Lung (tissue), 11 donors: ENCODE measurements at regions not wholly inside any gene's neighbourhood (a gene's known extent, or its start where the extent isn't known, plus 50 kb on each side); places are given as distances from the start of the nearest gene placed in this dataset.

ENCODE experiments used
- ATAC-seq: fragments of 200-7000 bp; cut with Tn5 transposase; one replicate; pipeline ENCODE4 v1.9.1; 2020; ENCODE audit warnings: moderate number of reproducible peaks; ENCODE audit not compliant: insufficient read depth, low FRiP score
- DNase-seq, 3 donors: peaks; one replicate each; pipeline ENCODE4 v3.0.0-alpha.2; 2013 to 2017
- H3K27ac ChIP-seq, 2 donors: one replicate each; pipeline ENCODE4 v1.5.1; 2013; ENCODE audit warnings: mild to moderate bottlenecking in 2 of 2, moderate library complexity in 2 of 2, control low read depth in 1 of 2, inconsistent platforms in 1 of 2, low read depth in 1 of 2, low read length in 1 of 2
- H3K27me3 ChIP-seq, 3 donors: one replicate each; pipeline ENCODE4 v1.5.1; 2013; ENCODE audit warnings: low read length in 2 of 3; ENCODE audit not compliant: control insufficient read depth in 3 of 3, insufficient read depth in 3 of 3
- H3K36me3 ChIP-seq, 4 donors: one replicate each; pipeline ENCODE4 v1.5.1; 2013; ENCODE audit warnings: low read length in 4 of 4, mild to moderate bottlenecking in 1 of 4, moderate library complexity in 1 of 4; ENCODE audit not compliant: control insufficient read depth in 4 of 4, insufficient read depth in 4 of 4
- H3K4me1 ChIP-seq, 5 donors: one replicate each; pipeline ENCODE4 v1.5.1; 2013; ENCODE audit warnings: low read length in 5 of 5, mild to moderate bottlenecking in 2 of 5, moderate library complexity in 1 of 5; ENCODE audit not compliant: control insufficient read depth in 5 of 5, insufficient read depth in 5 of 5
- H3K4me3 ChIP-seq: one replicate; pipeline ENCODE4 v1.5.1; 2013; ENCODE audit warnings: mild to moderate bottlenecking, control low read depth, moderate library complexity
- H3K9ac ChIP-seq, 2 donors: one replicate each; pipeline ENCODE4 v1.5.1; 2013; ENCODE audit warnings: low read length in 2 of 2, control low read depth in 1 of 2; ENCODE audit not compliant: insufficient read depth in 1 of 2
- H3K9me3 ChIP-seq, 4 donors: one replicate each; pipeline ENCODE4 v1.5.1; 2013; ENCODE audit warnings: low read length in 3 of 4, mild to moderate bottlenecking in 1 of 4, moderate library complexity in 1 of 4; ENCODE audit not compliant: control insufficient read depth in 4 of 4, insufficient read depth in 3 of 4
- WGBS, 2 donors: extraction: QIAGEN DNeasy Blood & Tissue Kit; methylation state at CpG; one replicate each; pipeline ENCODE4 v1.1.7; 2013; 5-methylcytosine and 5-hydroxymethylcytosine counted together
- TF ChIP-seq, protein P1 (sequence below): IDR thresholded peaks from 2 replicates; pipeline ENCODE4 v1.5.1; 2012; ENCODE audit warnings: mild to moderate bottlenecking; ENCODE audit errors: control extremely low read depth, extremely low read depth
- donor health status: control.
- donor health status: control.
- donor health status: Bipolar disorder and iron deficiency.
- donor health status: healthy.
- donor health status: DM: yes; HTN: yes; CAD: no.

DNA sequence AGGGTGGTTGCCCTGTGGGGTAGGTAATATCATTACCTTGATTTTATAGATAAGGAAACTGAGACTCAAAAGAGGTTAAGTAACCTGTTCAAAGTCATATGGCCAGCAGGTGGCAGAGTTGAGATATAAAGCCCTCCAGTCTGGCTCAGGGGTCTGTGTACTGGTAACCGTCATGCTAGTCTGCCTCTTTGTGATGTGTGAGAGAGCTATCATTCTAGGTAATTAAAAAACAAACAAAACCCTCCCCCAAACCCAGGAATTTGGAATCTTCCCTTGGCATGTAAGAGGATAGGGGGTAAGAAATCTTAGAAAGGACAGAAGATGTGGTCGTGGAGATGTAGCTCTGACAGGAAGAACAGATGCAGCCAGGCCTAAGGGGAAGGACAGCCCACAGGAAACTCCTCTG, 206.0 kb downstream of the CDC5L start:
- no peak for ATAC-seq
- TF ChIP-seq, protein P1, sequence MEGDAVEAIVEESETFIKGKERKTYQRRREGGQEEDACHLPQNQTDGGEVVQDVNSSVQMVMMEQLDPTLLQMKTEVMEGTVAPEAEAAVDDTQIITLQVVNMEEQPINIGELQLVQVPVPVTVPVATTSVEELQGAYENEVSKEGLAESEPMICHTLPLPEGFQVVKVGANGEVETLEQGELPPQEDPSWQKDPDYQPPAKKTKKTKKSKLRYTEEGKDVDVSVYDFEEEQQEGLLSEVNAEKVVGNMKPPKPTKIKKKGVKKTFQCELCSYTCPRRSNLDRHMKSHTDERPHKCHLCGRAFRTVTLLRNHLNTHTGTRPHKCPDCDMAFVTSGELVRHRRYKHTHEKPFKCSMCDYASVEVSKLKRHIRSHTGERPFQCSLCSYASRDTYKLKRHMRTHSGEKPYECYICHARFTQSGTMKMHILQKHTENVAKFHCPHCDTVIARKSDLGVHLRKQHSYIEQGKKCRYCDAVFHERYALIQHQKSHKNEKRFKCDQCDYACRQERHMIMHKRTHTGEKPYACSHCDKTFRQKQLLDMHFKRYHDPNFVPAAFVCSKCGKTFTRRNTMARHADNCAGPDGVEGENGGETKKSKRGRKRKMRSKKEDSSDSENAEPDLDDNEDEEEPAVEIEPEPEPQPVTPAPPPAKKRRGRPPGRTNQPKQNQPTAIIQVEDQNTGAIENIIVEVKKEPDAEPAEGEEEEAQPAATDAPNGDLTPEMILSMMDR: no peak

DNA sequence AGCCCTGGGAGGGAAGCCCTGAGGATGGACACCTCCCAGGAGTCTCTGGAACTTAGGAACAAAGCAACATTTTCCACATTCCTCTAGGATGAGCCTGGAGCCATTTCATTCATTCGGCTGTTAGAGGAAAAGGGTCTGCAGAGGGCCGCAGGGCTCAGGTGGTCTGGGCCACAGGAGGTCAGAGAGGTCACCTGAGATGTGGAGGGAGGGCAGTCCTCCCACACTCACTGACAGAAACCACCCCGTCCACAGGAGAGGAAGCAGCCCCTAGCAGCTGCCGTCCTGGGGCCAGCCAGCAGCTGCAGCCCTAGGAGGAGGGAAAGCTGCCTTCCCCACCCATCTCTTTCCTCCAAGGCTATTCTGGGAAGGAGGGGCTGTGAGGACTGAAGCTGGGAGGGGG, 207.0 kb downstream of the CDC5L start:
- TF ChIP-seq, protein P1: no peak
- ATAC-seq (no peak), DNase-seq (no peak)
- H3K9me3 ChIP-seq: peaks cover 0 to 4% (median 0%) of the 10 kb centered on the region in 4 donors
- no peaks in the 10 kb centered on the region for H3K36me3 ChIP-seq
- no peaks in the 10 kb centered on the region for H3K4me1 ChIP-seq
- no peak overlapping the region for H3K27ac ChIP-seq
- no peak overlapping the region for H3K9ac ChIP-seq
- H3K4me3 ChIP-seq: no peak overlapping the region
- no peaks in the 10 kb centered on the region for H3K27me3 ChIP-seq
- 34 to 41% methylated on average over 4 of the region's 4 CpGs for WGBS, 2 donors

More for the DNA sequence above, 206.0 kb downstream of the CDC5L start:
- WGBS, 2 donors: 19% methylated on average over 2 of the region's 2 CpGs
- Histone ChIP-seq H3K4me3 (no peak overlapping the region), H3K9ac (no peak overlapping the region), H3K4me1 (no peaks in the 10 kb centered on the region), H3K36me3 (no peaks in the 10 kb centered on the region), H3K27ac (no peak overlapping the region), H3K27me3 (no peaks in the 10 kb centered on the region), H3K9me3 (no peaks in the 10 kb centered on the region)
- DNase-seq: peak; percentile 44 to 64 (median 64)

DNA sequence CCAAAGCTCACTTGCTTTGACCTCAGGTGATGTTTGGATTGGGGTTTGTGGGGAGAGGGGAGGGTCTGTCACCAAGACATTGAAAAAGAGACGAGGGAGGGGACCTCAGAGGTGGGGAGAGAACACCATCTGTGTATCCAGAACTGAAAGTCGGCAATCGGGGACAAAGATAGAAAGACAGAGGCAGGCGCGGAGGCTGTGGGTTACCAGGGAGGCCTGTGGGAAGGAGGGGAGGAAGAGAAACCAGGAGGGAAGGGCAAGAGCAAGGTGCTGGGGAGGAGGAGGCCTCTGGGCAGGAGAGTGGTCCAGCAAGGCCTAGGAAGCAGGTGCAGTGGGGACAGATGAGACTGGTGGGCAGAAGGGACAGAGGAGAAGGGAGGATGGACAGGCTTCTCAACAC, 211.2 kb downstream of the CDC5L start:
- Histone ChIP-seq H3K27me3 (no peaks in the 10 kb centered on the region), H3K9me3 (peaks cover 0 to 4% (median 0%) of the 10 kb centered on the region in 4 donors), H3K36me3 (no peaks in the 10 kb centered on the region), H3K9ac (no peak overlapping the region), H3K4me3 (no peak overlapping the region), H3K4me1 (peaks cover 0 to 3% (median 0%) of the 10 kb centered on the region in 5 donors), H3K27ac (no peak overlapping the region)
- 64 to 73% methylated on average over 5 of the region's 5 CpGs for WGBS, 2 donors
- ATAC-seq (no peak), DNase-seq (no peak)
- TF ChIP-seq, protein P1: no peak

DNA sequence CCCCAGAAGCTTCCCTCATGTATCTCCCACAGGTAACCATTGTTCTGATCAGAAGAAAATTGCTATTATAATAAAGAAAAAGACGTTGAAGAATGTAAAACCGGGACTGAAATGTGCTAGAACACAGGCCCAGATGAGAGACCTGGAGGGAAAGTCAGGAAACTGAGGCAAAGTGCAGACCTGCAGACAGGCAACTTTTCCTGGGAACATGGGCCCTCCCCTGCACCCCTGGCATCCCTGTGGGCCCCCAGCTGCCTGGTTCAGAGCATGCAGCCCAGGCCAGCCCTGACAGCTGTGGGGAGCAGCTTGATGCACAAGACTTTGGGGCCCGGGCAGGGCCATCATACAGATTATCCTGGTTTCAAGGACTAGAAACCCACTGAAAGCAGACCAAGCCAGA, 212.2 kb downstream of the CDC5L start:
- DNase-seq: no peak
- H3K27ac ChIP-seq: no peak overlapping the region
- no peaks in the 10 kb centered on the region for H3K36me3 ChIP-seq
- H3K9ac ChIP-seq: no peak overlapping the region
- TF ChIP-seq, protein P1: no peak
- H3K9me3 ChIP-seq: peaks cover 0 to 4% (median 0%) of the 10 kb centered on the region in 4 donors
- no peak for ATAC-seq
- no peak overlapping the region for H3K4me3 ChIP-seq
- 74 to 77% methylated on average over 3 of the region's 3 CpGs for WGBS, 2 donors
- no peaks in the 10 kb centered on the region for H3K27me3 ChIP-seq
- peaks cover 0 to 3% (median 0%) of the 10 kb centered on the region in 5 donors for H3K4me1 ChIP-seq
